NCI-H1436 treated with DMSO at 0.1 percent for 48 hours (cell line): ENCODE measurements at regions not wholly inside any gene's neighbourhood (a gene's known extent, or its start where the extent isn't known, plus 50 kb on each side); places are given as distances from the start of the nearest gene placed in this dataset.
"Not testable (repeated sequence)": the region's sequence is repeated elsewhere in the genome, so short reads cannot be mapped to it uniquely, and the experiment has no call there.

Experiments
- DNase-seq: peaks from one replicate; lab custom pipeline; 2025; lab: John Stamatoyannopoulos, UW

DNA sequence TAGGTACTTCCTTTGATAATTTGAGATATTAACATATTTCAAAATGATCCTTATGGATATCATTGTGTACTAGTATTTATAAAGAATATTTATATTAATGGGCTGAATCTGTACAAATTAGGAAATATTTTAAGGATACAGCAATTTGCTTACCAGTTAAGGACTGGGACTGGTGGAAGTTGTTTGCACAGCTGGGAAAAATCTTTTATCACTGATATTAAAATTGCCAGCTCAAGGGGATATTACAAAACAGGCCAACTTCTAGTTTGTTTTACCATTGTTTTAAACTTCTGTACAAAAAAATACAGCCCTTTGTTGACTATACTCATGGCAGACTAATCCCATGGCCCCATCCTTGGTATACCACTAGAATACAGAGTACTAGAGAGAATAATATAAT lies 133.2 kb upstream of the DDHD1 start:
- no peak for DNase-seq

DNA sequence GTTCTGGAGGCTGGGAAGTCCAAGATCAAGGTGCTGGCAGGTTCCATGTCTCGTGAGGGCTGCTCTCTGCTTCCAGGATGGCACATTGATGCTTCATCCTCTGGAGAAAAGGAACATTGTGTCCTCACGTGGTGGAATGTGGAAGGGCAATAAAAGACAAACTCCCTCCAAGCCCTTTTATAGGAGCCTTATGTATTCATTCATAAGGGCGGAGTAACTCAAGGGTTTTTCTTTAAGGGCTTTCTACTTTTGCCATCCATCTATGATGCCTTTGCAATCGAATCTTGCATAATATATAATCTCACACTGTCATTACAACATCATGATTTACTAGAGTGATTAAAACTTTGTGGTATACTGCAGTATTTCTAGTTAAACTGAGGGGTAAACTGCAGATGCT lies 132.7 kb upstream of the DDHD1 start:
- no peak for DNase-seq

DNA sequence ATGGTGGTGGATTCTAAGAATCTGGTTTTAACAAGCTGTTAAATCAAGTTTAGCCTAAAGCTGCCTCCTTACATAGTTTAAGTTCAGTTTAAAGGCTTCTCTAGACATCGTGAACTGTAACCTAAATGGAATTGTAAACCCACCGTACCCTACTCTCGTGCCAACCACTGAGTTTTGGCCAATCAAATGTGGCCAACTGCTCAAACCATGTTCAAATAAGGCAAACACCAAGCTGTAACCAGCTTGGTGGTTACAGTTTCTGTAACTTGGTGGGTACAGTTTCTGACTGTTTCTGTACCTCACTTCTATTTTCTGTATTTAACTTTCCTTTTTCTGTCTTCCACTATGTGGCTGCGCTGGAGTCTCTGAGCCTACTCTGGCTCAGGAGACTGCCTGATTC lies 131.9 kb upstream of the DDHD1 start:
- DNase-seq, result no peak

DNA sequence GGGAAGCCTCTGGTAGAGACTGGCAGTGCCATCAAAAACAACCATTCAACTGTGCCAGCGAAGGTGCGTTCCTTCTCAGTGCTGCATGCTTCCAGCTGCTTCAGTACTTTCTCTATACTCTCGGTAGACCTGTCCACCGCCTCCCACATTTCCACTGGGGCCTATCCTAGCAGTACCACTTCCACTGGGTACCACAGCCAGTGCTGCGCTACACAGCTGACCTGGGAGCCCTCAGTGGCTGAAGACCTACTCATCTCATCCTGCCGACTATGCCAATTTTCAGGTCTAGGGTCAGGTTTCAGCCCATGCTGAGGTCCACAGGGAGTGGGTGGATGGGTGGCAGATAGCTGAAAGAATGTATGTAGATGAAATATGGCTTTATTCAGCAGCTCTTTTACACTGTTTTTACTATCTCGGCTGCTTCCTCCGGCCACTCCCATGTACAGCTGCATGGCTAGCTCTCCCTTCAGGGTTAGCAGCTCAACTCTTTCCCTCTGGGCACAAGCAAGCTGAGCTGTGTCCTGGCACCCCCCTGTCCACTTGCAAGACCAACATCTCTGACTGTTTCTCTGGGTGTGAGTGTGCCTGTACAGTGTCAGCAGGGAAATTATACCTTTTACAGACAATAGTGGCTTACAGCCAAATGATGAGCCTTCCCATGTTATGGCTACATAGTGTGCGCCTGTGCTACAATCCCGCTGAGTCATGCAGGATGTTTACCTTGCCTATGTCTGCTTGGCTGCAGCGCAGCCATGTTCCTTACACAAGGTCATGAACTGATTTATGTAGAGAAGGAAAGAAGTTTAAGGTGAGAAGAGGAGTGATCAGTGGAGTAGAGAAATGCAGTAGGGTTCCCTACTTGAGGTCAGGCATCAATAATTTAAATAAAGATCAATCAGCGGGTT lies 125.7 kb upstream of the DDHD1 start:
- no peak for DNase-seq

DNA sequence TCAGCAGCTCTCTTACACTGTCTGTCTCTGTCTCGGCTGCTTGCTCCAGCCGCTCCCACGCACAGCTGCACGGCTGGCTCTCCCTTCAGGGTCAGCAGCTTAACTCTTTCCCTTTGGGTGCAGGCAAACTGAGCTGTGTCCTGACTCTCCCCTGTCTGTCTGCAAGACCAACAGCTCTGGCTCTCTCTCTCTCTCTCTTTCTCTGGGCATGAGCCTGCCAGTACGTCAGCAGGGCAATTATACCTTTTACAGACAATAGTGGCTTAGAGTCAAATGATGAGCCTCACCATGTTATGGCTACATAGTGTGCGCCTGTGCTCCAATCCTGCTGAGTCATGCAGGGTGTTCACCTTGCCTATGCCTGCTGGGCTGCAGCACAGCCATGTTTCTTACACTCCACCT lies 120.5 kb upstream of the DDHD1 start:
- no peak for DNase-seq

DNA sequence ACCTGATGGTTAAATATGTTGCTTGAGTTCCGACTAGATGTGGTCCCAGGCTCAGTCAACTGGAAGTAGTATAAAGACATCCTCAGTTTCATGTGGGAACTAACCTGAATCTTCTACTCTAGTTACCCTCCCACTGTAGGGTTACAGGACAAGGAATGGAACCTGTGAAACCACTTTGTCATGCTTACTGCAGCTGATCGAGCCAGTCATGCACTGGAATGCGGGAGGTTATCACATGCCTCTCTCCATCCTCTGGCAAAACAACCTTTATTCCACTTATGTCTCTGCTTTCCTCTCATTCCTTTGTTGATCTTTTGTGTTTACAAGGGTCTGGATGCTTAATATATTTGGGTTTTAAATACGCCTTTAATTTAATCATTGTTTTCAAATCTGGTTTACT lies 111.9 kb upstream of the DDHD1 start:
- no peak for DNase-seq

DNA sequence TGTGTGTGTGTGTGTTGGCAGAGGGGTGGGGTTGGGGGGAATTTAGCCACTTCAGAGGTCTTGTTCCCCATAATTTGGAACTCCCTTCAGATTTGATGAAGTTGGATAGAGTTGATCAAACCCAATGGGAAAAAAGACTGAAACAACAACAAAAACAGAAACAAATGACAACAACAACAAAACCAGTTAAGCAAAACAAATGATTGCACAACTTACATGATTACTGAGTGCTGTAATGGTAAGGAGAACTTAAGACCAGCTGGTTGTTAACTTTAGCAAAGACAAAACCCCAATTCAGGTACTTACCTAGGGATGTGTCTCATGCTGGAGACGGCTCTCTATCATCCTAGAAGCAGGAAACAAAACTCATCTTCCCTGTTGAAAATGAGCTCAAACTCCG lies 107.8 kb upstream of the DDHD1 start:
- no peak for DNase-seq

DNA sequence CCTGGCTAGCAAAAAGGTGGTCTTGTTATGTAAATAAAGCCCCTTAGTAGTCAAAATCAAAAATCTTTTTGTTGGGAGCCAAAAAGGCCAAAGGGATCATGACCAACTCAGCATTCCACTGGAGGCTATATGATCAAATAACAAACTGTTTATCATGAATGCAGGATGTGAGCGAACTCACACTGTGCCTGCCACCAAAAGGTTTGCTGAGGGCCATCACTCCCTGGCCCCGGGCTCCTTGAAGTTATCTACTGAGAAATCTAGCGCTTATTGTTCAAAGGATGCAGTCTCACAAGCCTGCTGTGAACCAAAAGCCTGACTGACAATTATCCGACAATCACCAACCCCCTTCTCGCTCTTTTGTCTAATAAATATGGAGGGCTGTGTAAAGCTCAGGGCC lies 107.2 kb upstream of the DDHD1 start:
- DNase-seq, result no peak

DNA sequence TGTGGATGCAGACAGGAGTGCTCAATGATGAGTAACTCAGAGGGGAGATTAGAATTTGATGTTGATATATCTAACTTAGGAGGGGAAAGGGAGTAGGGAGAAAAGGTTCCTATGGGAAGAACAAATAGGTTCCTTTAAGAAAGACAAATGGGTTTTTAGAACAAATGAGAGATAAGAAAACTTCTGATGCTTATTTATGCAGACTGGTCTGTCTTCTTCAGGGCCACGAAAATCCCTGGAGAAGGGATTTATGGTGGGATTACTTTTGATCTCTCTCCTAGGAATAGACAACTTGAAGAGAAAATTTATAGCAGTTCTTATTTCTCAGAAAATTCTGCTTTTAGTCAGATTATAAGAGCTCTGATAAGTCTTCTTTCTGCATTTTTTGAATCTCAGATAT lies 99.0 kb upstream of the DDHD1 start:
- no peak for DNase-seq

DNA sequence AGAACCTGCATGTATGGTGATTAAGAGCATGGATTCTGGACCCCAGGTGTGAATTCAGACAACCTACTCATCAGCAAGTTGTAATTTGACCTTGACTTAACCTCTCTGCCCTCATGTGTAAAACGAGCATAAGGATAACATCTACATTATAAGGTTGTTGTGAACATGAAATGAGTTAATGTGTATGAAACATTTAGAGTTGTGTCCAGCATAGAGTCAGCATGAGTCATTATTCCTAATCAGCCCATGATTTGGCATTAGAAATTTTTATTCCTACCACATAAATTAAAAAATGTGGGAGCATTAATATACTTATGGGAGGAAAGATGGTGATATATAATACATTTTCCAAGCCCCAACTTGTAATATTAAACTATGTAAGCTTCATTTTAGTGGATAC lies 95.9 kb upstream of the DDHD1 start:
- no peak for DNase-seq

DNA sequence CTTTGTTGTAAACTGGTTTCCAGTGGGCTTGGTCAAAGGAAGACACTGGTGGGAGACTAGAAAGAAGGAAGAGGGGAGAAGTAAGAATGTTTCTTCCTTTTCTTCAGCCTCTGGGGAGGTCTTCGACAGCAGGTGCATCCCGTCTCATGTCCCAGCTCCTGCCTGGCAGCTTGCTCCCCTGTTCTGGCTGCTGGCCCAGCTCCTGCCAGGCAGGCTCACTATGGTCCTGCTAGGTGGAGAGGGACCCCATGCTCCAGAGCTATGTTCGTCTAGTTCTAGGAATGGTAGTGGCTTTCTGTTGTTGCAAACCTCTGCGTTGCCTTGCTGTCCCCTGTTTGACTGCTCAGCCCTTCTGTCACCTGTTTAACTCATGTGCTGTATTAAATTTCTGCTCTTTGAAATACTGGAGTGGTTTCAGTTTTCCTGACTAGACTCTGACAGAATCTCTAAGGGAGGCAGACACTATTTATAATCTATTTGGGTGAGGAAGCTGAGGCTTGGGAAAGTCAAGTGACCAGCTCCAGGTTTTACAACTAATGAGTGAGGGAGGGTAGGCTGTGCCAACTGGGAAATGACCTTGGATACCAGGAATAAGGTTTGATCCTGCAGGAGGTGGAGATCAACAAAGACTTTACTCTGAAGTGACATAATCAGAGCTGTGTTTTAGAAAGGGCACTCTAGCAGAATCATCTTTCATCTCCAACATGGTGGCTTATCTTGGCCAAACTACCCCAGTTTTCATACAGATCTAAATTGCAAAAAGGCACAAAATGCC lies 94.7 kb upstream of the DDHD1 start:
- DNase-seq, result no peak

DNA sequence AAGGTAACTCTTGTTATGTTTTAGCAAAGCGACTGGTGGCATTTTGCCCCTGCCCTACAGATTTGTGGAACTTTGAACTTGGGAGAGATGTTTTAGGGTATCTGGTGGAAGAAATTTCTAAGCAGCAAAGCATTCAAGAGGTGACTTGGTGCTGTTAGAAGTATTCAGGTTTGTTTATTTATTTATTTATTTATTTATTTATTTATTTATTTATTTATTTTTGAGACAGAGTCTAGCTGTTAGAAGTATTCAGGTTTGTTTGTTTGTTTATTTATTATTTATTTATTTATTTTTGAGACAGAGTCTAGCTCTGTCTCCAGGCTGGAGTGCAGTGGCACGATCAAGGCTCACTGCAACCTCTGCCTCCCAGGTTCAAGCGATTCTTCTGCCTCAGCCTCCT lies 89.8 kb upstream of the DDHD1 start:
- not testable (repeated sequence) for DNase-seq

DNA sequence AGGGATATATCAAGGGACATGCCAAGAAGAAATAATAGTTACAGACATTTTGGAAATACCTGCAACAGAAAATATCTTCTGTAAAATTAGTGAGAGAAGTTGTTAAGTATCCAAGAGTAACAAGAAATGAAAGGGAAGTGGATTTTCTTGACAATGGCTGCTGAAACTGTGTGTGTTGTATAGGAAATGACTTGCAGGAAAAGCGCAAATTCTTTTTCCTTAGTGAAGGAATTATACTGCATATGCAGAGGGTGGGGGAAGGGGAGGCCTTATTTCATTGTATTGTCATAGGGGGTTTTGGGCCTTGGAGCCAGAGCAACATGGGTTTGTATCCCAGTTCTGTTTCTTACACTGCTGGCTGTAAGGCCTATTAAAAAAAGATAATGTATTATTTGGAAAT lies 84.4 kb upstream of the DDHD1 start:
- DNase-seq, result no peak

DNA sequence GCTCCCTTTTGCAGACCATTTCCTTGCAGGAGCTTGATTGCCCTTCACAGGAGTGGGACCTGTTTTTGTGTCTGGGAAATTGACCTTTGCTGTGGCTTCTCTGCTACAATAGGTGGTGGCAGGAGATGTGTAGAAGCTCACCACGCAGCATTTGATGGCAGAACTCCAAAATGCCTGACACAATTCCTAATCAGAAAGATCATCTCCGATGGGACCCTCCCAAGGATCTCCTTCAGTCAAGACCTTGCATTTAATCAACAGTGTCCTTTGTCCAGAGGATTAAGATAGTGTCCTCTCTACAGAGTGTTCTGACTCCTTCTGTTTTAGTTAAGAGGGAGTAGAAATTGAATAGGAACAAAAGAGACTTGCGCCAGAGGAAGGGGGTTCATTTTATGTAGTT lies 83.6 kb upstream of the DDHD1 start:
- DNase-seq, result no peak

DNA sequence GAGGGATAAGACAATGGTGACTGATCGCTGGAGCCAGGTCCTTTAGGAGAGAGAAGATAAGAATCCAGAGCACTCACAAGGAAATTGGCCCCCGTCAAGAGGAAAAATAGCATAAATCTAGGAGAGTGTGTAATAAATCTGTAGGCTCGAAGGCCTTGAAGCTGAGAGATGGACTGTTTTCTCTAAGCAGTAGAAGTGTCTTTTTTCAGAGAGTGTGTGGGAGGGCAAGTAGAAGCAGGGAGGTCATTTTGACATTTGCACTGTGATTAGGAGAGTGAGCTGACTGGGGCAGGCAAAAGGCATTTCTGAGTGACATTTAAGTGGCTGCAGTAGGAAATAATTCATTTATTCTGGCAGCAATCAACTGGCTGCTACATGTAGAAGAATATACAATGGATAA lies 78.0 kb upstream of the DDHD1 start:
- no peak for DNase-seq

DNA sequence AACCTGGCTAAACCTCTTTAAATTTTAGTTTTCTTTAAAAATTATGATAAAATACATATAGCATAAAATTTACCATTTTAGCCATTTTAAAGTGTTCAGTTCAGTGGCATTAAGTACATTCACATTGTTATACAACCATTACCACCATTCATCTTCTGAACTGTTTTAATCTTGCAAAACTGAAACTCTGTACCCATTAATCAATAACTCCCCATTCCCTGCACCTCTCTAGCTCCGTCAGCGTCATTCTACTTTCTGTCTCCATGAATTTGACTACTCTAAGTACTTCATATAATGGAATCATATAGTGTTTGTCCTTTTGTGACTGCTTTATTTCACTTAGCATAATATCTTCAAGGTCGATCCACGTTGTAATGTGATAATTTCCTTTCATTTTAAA lies 75.8 kb upstream of the DDHD1 start:
- DNase-seq, result no peak

DNA sequence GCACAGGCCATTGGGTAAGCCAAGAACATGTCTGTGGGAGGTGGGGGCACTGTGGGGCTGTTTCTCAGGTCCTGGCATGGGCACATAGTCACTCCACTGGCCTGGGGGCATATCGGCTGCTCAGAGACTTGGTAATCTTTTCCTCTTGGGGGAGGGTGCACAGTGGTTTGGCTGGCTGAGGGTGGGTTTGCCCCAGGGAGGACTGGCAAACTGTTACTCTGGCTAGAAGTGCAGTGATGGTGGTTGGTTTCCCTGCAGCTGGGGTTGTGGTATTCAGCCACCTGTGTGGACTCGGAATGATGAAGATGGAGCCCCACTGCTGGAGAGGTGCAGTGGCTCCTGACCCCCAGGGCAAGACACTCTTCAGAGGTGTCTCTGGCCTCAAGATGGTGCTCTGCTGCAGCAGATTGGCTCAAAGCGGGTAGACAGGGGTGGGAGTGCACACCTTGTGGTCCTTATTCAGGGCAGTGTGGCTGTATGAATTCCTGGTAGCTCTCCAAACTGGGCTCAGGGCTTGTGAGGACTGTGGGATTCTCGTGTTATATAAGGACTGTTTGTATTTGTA lies 74.1 kb upstream of the DDHD1 start:
- DNase-seq, result no peak

DNA sequence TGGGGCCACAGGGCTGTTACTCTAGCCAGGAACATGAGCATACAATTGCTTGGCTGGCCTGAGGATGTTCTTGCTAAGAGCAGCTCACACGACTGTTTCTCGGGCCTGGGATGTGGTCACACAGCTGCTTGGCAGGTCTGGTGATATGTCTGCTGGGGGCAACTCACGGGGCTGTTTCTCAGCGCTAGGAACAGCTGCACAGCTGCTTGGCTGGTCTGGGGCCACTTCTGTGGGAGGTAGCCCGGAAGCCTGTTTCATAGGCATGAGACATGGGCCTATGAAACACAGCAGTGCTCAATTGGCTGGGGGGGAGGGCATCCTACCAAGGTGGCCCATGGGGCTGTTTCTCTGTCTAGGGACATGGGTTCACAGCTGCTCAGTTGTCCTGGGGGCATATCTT lies 73.4 kb upstream of the DDHD1 start:
- DNase-seq, result no peak

DNA sequence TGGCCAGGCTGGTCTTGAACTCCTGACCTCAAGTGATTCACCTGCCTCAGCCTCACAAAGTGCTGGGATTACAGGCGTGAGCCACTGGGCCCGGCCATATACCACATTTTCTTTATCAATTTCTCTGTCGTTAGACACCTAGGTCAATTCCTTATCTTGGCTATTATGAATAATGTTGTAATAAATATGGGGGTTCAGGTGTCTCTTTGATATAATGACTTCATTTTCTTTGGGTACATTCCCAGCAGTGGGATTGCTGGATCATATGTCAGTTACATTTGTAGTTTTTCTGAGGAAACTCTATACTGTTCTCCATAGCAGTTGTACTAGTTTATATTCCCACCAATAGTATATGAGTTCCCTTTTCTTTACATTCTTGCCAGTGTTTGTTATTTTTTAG lies 67.8 kb upstream of the DDHD1 start:
- DNase-seq, result no peak

DNA sequence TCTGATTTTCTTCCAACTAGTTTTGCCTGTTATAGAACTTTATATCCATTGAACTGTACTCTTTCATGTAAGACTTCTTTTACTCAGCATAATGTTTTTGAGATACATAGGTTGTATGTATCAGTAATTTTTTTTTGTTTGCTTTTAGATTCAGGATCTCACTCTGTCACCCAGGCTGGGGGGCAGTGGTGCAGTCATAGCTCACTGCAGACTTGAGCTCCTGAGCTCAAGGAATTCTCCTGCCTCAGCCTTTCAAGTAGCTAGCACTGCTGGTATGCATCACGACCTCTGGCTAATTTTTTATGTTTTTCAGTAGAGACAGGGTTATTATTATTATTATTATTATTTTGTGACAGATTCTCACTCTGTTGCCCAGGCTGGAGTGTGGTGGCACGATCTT lies 65.0 kb upstream of the DDHD1 start:
- no peak for DNase-seq

DNA sequence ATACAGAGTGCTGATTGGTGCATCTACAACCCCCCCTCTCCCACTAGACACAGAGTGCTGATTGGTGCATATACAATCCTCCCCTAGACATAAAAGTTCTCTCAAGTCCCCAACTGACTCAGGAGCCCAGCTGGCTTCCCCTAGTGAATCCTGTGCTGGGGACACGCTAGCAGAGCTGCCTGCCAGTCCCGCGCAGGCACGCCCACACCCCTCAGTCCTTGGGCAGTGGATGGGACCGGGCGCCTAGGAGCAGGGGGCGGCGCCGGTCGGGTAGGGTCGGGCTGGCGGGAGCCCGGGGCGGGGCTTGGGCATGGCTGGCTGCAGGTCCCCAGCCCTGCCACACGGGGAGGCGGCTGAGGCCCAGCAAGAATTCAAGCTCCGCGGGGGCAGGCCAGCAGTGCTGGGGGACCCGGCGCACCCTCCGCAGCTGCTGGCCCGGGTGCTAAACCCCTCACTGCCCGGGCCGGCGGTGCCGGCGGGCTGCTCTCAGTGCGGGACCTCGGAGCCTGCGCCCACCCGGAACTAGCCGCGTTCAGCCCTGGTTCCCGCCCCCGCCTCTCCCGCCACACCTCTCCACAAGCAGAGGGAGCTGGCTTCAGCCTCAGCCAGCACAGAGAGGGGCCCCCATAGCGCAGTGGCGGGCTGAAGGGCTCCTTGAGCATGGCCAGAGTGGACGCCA lies 64.3 kb upstream of the DDHD1 start:
- peak; percentile 27 for DNase-seq

DNA sequence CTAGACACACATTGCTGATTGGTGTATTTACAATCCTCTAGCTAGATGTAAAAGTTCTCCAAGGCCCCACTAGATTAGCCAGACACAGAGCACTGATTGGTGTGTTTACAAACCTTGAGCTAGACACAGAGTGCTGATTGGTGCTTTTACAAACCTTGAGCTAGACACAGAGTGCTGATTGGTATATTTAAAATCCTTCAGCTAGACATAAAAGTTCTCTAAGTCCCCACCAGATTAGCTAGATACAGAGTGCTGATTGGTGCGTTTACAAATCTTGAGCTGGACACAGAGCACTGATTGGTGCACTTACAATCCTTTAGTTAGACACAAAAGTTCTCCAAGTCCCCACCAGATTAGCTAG lies 63.8 kb upstream of the DDHD1 start:
- DNase-seq, result not testable (repeated sequence)

DNA sequence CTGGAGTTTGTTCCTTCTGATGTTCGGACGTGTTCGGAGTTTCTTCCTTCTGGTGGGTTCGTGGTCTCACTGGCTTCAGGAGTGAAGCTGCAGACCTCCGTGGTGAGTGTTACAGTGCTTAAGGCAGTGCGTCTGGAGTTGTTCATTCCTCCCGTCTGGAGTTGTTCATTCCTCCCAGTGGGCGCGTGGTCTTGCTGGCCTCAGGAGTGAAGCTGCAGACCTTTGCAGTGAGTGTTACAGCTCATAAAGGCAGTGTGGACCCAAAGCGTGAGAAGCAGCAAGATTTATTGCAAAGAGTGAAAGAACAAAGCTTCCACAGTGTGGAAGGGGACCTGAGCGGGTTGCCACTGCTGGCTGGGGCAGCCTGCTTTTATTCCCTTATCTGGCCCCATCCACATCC lies 63.4 kb upstream of the DDHD1 start:
- not testable (repeated sequence) for DNase-seq
